GM23338 (cell line): ENCODE measurements at regions not wholly inside any gene's neighbourhood (a gene's known extent, or its start where the extent isn't known, plus 50 kb on each side); places are given as distances from the start of the nearest gene placed in this dataset.

Source experiments
- ATAC-seq: fragments of 200-7000 bp; cut with Tn5 transposase; 3 replicates; pipeline ENCODE4 v1.9.1; 2020
- DNase-seq: peaks from one replicate; pipeline ENCODE4 v3.0.0-alpha.2; 2015; ENCODE audit warnings: low spot score
- H2AFZ ChIP-seq: fragments of 200-600 bp; sonication (generic); 2 replicates; pipeline ENCODE4 v1.8.0; 2016; ENCODE audit warnings: antibody characterized with exemption, mild to moderate bottlenecking, moderate library complexity
- H3F3A ChIP-seq: fragments of 200-600 bp; sonication (generic); replicated peaks from 2 replicates; pipeline ENCODE4 v1.8.0; 2017; ENCODE audit warnings: antibody characterized with exemption, mixed run types, low read depth
- H3K27ac ChIP-seq: fragments of 200-600 bp; sonication (generic); 2 replicates; pipeline ENCODE4 v1.6.1; 2016; ENCODE audit warnings: low read depth
- H3K27me3 ChIP-seq: fragments of 200-600 bp; sonication (generic); 2 replicates; pipeline ENCODE4 v1.8.0; 2016; ENCODE audit warnings: mild to moderate bottlenecking, mixed run types, moderate library complexity; ENCODE audit not compliant: insufficient read depth
- H3K36me3 ChIP-seq: fragments of 200-600 bp; sonication (generic); 2 replicates; pipeline ENCODE4 v1.8.0; 2016; ENCODE audit warnings: mild to moderate bottlenecking; ENCODE audit not compliant: insufficient read depth
- H3K4me1 ChIP-seq: fragments of 200-600 bp; sonication (generic); 2 replicates; pipeline ENCODE4 v1.8.0; 2016; ENCODE audit warnings: mild to moderate bottlenecking, moderate library complexity; ENCODE audit not compliant: insufficient read depth
- H3K4me2 ChIP-seq: fragments of 200-600 bp; sonication (generic); 2 replicates; pipeline ENCODE4 v1.7.1; 2017; ENCODE audit warnings: mixed run types
- H3K4me3 ChIP-seq: fragments of 200-600 bp; sonication (generic); 2 replicates; pipeline ENCODE4 v1.6.1; 2016; ENCODE audit warnings: mixed run types
- H3K79me2 ChIP-seq: fragments of 200-600 bp; sonication (generic); replicated peaks from 2 replicates; pipeline ENCODE4 v1.8.0; 2017; ENCODE audit warnings: mild to moderate bottlenecking; ENCODE audit not compliant: insufficient read depth
- H3K9me2 ChIP-seq: fragments of 200-600 bp; sonication (generic); 2 replicates; pipeline ENCODE4 v1.8.0; 2017; ENCODE audit not compliant: insufficient read depth
- H4K20me1 ChIP-seq: fragments of 200-600 bp; sonication (generic); replicated peaks from 2 replicates; pipeline ENCODE4 v1.8.0; 2017; ENCODE audit warnings: mild to moderate bottlenecking; ENCODE audit not compliant: insufficient read depth
- H3K27ac Mint-ChIP-seq: 2 replicates; pipeline ENCODE4 v1.8.0; 2020; ENCODE audit warnings: inconsistent platforms, mild to moderate bottlenecking, moderate library complexity, mixed read lengths
- H3K27me3 Mint-ChIP-seq: 3 replicates; pipeline ENCODE4 v1.8.0; 2022; ENCODE audit warnings: low read depth, mild to moderate bottlenecking, moderate library complexity, mixed read lengths, inconsistent platforms; ENCODE audit not compliant: insufficient read depth, poor library complexity
- H3K36me3 Mint-ChIP-seq: 3 replicates; pipeline ENCODE4 v1.8.0; 2021; ENCODE audit warnings: low read depth, mild to moderate bottlenecking, inconsistent platforms, moderate library complexity, mixed read lengths
- H3K4me1 Mint-ChIP-seq: 3 replicates; pipeline ENCODE4 v1.8.0; 2020; ENCODE audit warnings: mild to moderate bottlenecking, inconsistent platforms, mixed read lengths
- H3K4me3 Mint-ChIP-seq: 3 replicates; pipeline ENCODE4 v1.8.0; 2021; ENCODE audit warnings: moderate library complexity, mild to moderate bottlenecking, inconsistent platforms, mixed read lengths
- H3K9me3 Mint-ChIP-seq: 3 replicates; pipeline ENCODE4 v1.8.0; 2020; ENCODE audit warnings: moderate library complexity, mild to moderate bottlenecking, inconsistent platforms, mixed read lengths
- EZH2phosphoT487 ChIP-seq: fragments of 200-600 bp; sonication (generic); IDR thresholded peaks from one replicate; pipeline ENCODE4 v1.8.1; 2018; ENCODE audit warnings: antibody characterized with exemption; ENCODE audit not compliant: unreplicated experiment
- NANOG ChIP-seq: IDR thresholded peaks from 2 replicates; pipeline ENCODE4 v1.6.1; 2016; ENCODE audit warnings: antibody characterized with exemption, borderline replicate concordance
- STAT1 ChIP-seq: IDR thresholded peaks from one replicate; pipeline ENCODE4 v1.6.1; 2016; ENCODE audit warnings: antibody characterized with exemption; ENCODE audit not compliant: unreplicated experiment
- TF ChIP-seq, protein P1 (sequence below): IDR thresholded peaks from one replicate; pipeline ENCODE4 v1.6.1; 2018; ENCODE audit warnings: antibody characterized with exemption; ENCODE audit not compliant: unreplicated experiment
- TF ChIP-seq, protein P2 (sequence below), 2 experiments: fragments of 200-600 bp in 1 of 2; sonication (generic) in 1 of 2; conservative IDR thresholded peaks; 2 replicates each; pipeline versions ENCODE4 v1.5.1 to v1.6.1; 2016 to 2017; ENCODE audit warnings: antibody characterized with exemption in 2 of 2, low read depth in 2 of 2, mild to moderate bottlenecking in 2 of 2, moderate library complexity in 1 of 2
- TF ChIP-seq, protein P3 (sequence below): fragments of 250-450 bp; sonication (Bioruptor Pico); IDR thresholded peaks from 2 replicates; pipeline ENCODE4 v1.5.0; 2020; ENCODE audit warnings: mild to moderate bottlenecking, moderate library complexity

DNA sequence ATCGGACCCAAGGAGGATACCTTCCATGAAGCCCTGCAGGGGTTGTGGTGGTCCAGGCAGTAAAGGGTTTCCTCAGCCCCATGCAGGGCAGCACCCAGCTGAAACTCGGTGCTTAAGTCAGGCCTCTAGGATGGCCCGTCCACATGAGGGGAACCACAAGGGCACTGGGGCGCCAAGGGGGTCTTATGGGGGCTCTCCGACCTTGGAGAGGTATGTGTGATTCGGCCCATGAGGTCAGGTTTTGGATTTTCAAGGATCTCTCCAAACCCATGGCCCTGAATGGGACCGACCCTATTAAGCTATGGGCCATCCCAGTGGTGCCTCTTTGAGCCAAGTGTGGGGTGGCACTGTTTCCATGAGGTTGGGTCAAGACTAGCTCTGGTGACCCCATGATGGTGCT, 233.3 kb downstream of the SNRPN start (continued):
- TF ChIP-seq, protein P1, sequence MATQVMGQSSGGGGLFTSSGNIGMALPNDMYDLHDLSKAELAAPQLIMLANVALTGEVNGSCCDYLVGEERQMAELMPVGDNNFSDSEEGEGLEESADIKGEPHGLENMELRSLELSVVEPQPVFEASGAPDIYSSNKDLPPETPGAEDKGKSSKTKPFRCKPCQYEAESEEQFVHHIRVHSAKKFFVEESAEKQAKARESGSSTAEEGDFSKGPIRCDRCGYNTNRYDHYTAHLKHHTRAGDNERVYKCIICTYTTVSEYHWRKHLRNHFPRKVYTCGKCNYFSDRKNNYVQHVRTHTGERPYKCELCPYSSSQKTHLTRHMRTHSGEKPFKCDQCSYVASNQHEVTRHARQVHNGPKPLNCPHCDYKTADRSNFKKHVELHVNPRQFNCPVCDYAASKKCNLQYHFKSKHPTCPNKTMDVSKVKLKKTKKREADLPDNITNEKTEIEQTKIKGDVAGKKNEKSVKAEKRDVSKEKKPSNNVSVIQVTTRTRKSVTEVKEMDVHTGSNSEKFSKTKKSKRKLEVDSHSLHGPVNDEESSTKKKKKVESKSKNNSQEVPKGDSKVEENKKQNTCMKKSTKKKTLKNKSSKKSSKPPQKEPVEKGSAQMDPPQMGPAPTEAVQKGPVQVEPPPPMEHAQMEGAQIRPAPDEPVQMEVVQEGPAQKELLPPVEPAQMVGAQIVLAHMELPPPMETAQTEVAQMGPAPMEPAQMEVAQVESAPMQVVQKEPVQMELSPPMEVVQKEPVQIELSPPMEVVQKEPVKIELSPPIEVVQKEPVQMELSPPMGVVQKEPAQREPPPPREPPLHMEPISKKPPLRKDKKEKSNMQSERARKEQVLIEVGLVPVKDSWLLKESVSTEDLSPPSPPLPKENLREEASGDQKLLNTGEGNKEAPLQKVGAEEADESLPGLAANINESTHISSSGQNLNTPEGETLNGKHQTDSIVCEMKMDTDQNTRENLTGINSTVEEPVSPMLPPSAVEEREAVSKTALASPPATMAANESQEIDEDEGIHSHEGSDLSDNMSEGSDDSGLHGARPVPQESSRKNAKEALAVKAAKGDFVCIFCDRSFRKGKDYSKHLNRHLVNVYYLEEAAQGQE = no peak

DNA sequence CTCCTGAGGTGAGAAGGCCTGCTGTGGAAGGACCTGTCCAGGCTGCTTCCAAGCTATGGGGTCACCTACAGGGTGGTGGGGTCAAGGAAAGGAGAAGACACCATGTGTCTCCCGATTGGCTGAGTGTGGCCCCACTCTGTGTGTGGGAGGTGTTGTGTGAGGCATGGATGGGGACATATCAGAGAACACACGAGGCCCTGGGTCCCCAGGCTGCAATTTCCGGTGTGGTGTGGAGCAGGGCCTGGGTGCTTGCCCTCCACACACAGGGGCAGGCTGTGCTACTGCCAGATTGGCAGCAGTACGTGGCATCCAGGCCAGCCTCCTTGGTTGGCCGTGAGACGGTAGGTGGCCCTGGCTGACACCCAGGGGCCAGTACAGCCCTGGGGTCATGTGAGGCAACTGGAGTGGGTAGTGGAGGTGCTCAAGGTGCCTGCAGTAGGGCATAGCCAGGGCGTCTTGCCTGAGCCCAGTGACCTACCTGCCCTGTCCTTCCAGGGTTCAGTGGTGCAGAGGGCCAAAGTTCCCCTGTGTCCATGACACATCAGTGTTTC, 233.8 kb downstream of the SNRPN start:
- H3K4me1 ChIP-seq = no peaks in the 10 kb centered on the region
- no peaks in the 10 kb centered on the region; the same call in 1 of the 2 replicates for H3K36me3 ChIP-seq
- Mint-ChIP-seq H3K27me3 (peaks cover 15% of the 10 kb centered on the region), H3K36me3 (peaks cover 23% of the 10 kb centered on the region), H3K27ac (no peak overlapping the region), H3K4me1 (no peaks in the 10 kb centered on the region), H3K4me3 (no peak overlapping the region), H3K9me3 (peaks cover 96% of the 10 kb centered on the region)
- H2AFZ ChIP-seq = no peak overlapping the region
- H3K9me2 ChIP-seq = no peaks in the 10 kb centered on the region
- H4K20me1 ChIP-seq = no peaks in the 10 kb centered on the region
- H3K79me2 ChIP-seq = no peaks in the 10 kb centered on the region
- H3K4me2 ChIP-seq = no peak overlapping the region
- no peaks in the 10 kb centered on the region for H3F3A ChIP-seq
- no peak for ATAC-seq
- H3K4me3 ChIP-seq = no peak overlapping the region
- no peaks in the 10 kb centered on the region for H3K27me3 ChIP-seq
- TF ChIP-seq NANOG = no peak
- TF ChIP-seq, protein P2, sequence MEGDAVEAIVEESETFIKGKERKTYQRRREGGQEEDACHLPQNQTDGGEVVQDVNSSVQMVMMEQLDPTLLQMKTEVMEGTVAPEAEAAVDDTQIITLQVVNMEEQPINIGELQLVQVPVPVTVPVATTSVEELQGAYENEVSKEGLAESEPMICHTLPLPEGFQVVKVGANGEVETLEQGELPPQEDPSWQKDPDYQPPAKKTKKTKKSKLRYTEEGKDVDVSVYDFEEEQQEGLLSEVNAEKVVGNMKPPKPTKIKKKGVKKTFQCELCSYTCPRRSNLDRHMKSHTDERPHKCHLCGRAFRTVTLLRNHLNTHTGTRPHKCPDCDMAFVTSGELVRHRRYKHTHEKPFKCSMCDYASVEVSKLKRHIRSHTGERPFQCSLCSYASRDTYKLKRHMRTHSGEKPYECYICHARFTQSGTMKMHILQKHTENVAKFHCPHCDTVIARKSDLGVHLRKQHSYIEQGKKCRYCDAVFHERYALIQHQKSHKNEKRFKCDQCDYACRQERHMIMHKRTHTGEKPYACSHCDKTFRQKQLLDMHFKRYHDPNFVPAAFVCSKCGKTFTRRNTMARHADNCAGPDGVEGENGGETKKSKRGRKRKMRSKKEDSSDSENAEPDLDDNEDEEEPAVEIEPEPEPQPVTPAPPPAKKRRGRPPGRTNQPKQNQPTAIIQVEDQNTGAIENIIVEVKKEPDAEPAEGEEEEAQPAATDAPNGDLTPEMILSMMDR (conservative IDR thresholded peaks at IDR 0.05; ENCODE audit: low read depth in 2 of 2) = no peak
- no peak for TF ChIP-seq EZH2phosphoT487
- TF ChIP-seq STAT1 = no peak
- TF ChIP-seq, protein P1 = no peak
- TF ChIP-seq, protein P3, sequence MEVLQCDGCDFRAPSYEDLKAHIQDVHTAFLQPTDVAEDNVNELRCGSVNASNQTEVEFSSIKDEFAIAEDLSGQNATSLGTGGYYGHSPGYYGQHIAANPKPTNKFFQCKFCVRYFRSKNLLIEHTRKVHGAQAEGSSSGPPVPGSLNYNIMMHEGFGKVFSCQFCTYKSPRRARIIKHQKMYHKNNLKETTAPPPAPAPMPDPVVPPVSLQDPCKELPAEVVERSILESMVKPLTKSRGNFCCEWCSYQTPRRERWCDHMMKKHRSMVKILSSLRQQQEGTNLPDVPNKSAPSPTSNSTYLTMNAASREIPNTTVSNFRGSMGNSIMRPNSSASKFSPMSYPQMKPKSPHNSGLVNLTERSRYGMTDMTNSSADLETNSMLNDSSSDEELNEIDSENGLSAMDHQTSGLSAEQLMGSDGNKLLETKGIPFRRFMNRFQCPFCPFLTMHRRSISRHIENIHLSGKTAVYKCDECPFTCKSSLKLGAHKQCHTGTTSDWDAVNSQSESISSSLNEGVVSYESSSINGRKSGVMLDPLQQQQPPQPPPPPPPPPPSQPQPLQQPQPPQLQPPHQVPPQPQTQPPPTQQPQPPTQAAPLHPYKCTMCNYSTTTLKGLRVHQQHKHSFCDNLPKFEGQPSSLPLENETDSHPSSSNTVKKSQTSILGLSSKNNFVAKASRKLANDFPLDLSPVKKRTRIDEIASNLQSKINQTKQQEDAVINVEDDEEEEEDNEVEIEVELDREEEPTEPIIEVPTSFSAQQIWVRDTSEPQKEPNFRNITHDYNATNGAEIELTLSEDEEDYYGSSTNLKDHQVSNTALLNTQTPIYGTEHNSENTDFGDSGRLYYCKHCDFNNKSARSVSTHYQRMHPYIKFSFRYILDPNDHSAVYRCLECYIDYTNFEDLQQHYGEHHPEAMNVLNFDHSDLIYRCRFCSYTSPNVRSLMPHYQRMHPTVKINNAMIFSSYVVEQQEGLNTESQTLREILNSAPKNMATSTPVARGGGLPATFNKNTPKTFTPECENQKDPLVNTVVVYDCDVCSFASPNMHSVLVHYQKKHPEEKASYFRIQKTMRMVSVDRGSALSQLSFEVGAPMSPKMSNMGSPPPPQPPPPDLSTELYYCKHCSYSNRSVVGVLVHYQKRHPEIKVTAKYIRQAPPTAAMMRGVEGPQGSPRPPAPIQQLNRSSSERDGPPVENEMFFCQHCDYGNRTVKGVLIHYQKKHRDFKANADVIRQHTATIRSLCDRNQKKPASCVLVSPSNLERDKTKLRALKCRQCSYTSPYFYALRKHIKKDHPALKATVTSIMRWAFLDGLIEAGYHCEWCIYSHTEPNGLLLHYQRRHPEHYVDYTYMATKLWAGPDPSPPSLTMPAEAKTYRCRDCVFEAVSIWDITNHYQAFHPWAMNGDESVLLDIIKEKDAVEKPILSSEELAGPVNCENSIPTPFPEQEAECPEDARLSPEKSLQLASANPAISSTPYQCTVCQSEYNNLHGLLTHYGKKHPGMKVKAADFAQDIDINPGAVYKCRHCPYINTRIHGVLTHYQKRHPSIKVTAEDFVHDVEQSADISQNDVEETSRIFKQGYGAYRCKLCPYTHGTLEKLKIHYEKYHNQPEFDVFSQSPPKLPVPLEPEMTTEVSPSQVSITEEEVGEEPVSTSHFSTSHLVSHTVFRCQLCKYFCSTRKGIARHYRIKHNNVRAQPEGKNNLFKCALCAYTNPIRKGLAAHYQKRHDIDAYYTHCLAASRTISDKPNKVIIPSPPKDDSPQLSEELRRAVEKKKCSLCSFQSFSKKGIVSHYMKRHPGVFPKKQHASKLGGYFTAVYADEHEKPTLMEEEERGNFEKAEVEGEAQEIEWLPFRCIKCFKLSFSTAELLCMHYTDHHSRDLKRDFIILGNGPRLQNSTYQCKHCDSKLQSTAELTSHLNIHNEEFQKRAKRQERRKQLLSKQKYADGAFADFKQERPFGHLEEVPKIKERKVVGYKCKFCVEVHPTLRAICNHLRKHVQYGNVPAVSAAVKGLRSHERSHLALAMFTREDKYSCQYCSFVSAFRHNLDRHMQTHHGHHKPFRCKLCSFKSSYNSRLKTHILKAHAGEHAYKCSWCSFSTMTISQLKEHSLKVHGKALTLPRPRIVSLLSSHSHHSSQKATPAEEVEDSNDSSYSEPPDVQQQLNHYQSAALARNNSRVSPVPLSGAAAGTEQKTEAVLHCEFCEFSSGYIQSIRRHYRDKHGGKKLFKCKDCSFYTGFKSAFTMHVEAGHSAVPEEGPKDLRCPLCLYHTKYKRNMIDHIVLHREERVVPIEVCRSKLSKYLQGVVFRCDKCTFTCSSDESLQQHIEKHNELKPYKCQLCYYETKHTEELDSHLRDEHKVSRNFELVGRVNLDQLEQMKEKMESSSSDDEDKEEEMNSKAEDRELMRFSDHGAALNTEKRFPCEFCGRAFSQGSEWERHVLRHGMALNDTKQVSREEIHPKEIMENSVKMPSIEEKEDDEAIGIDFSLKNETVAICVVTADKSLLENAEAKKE = no peak
- no peak for DNase-seq
- no peak overlapping the region for H3K27ac ChIP-seq
